NCI-H1436 (cell line): ENCODE measurements at regions not wholly inside any gene's neighbourhood (a gene's known extent, or its start where the extent isn't known, plus 50 kb on each side); places are given as distances from the start of the nearest gene placed in this dataset.
"Not testable (repeated sequence)": the region's sequence is repeated elsewhere in the genome, so short reads cannot be mapped to it uniquely, and the experiment has no call there.

Experiments used
- DNase-seq: peaks from one replicate; lab custom pipeline; 2025; lab: John Stamatoyannopoulos, UW

- not testable (repeated sequence) for DNase-seq
These were observed 259.9 kb upstream of the TBL1XR1 start for GRCh38 chr3:177457204-177457603.

- DNase-seq = no peak
These were observed 262.1 kb upstream of the TBL1XR1 start for GRCh38 chr3:177459401-177459800.

GRCh38 chr3:177460047-177460446 is 262.8 kb upstream of the TBL1XR1 start:
- peak; percentile 41 for DNase-seq

- no peak for DNase-seq
These were observed 264.5 kb upstream of the TBL1XR1 start for GRCh38 chr3:177461765-177462164.

GRCh38 chr3:177463341-177463740 is 266.1 kb upstream of the TBL1XR1 start:
- not testable (repeated sequence) for DNase-seq

- DNase-seq = no peak
These were observed 266.6 kb upstream of the TBL1XR1 start for GRCh38 chr3:177463863-177464262.

GRCh38 chr3:177464392-177465256 is 267.3 kb upstream of the TBL1XR1 start:
- DNase-seq = no peak

- no peak for DNase-seq
These were observed 268.0 kb upstream of the TBL1XR1 start for GRCh38 chr3:177465257-177465642.

- no peak for DNase-seq
These were observed 268.8 kb upstream of the TBL1XR1 start for GRCh38 chr3:177466074-177466473.

GRCh38 chr3:177466622-177467021 is 269.3 kb upstream of the TBL1XR1 start:
- not testable (repeated sequence) for DNase-seq

- DNase-seq = no peak
These were observed 270.1 kb upstream of the TBL1XR1 start for GRCh38 chr3:177467247-177467985.

- no peak for DNase-seq
These were observed 271.0 kb upstream of the TBL1XR1 start for GRCh38 chr3:177468331-177468730.

- DNase-seq = no peak
These were observed 271.5 kb upstream of the TBL1XR1 start for GRCh38 chr3:177468816-177469215.

GRCh38 chr3:177469216-177469615 is 271.9 kb upstream of the TBL1XR1 start:
- DNase-seq = no peak

- DNase-seq = no peak
These were observed 273.1 kb upstream of the TBL1XR1 start for GRCh38 chr3:177470197-177470941.

GRCh38 chr3:177471733-177472480 is 274.6 kb upstream of the TBL1XR1 start:
- no peak for DNase-seq

- DNase-seq = no peak
These were observed 275.9 kb upstream of the TBL1XR1 start for GRCh38 chr3:177473184-177473583.

- no peak for DNase-seq
These were observed 276.6 kb upstream of the TBL1XR1 start for GRCh38 chr3:177473903-177474302.

GRCh38 chr3:177474652-177475355 is 277.5 kb upstream of the TBL1XR1 start:
- DNase-seq = no peak

- DNase-seq = no peak
These were observed 278.0 kb upstream of the TBL1XR1 start for GRCh38 chr3:177475356-177475665.

- DNase-seq = no peak
These were observed 279.2 kb upstream of the TBL1XR1 start for GRCh38 chr3:177476495-177476894.
